ENCODE measurements at regions not wholly inside any gene's neighbourhood (a gene's known extent, or its start where the extent isn't known, plus 50 kb on each side); places are given as distances from the start of the nearest gene placed in this dataset.

DNA sequence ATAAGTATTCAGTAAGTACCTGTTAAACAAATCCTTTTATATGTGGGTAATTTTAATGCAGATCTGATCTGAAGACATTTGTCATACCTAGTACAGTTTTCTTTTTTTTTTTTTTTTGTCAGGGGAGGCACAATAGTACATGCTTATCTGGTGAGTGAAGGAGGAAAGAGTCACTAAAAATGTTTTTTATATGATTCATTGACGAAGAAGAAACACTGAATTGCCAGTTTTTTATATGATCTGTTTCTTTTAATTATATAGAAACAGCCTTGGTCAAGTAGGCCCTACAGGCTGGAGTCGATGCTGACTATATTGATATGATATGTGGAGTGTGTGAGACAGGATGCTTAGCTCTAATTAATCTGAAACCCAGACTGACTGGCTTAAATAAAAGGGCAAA is 315.2 kb downstream of the PSAT1 start:
- H3K9me2 ChIP-seq (replicated peaks; ENCODE audit: insufficient read depth, low read length), result no peaks in the 10 kb centered on the region
- H3K4me1 ChIP-seq (ENCODE audit: low read length), result no peaks in the 10 kb centered on the region
- no peak overlapping the region for H3K4me3 ChIP-seq (ENCODE audit: low read length)
- H3K27ac ChIP-seq (ENCODE audit: low read length), result no peak overlapping the region
- H3K4me2 ChIP-seq (ENCODE audit: low read depth, low read length), result no peak overlapping the region
- TF ChIP-seq EZH2 (optimal IDR thresholded peaks at IDR 0.05; ENCODE audit: low read depth, low read length) (no peak), EZH2phosphoT487 (IDR thresholded peaks at IDR 0.05; ENCODE audit: low read length) (no peak)
- TF ChIP-seq, protein P1, sequence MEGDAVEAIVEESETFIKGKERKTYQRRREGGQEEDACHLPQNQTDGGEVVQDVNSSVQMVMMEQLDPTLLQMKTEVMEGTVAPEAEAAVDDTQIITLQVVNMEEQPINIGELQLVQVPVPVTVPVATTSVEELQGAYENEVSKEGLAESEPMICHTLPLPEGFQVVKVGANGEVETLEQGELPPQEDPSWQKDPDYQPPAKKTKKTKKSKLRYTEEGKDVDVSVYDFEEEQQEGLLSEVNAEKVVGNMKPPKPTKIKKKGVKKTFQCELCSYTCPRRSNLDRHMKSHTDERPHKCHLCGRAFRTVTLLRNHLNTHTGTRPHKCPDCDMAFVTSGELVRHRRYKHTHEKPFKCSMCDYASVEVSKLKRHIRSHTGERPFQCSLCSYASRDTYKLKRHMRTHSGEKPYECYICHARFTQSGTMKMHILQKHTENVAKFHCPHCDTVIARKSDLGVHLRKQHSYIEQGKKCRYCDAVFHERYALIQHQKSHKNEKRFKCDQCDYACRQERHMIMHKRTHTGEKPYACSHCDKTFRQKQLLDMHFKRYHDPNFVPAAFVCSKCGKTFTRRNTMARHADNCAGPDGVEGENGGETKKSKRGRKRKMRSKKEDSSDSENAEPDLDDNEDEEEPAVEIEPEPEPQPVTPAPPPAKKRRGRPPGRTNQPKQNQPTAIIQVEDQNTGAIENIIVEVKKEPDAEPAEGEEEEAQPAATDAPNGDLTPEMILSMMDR (IDR thresholded peaks at IDR 0.05; ENCODE audit: low read length), result no peak
- no peak overlapping the region for H3K9ac ChIP-seq (ENCODE audit: low read length)
- no peaks in the 10 kb centered on the region for H3K36me3 ChIP-seq (replicated peaks; ENCODE audit: insufficient read depth, low read length)
- H4K20me1 ChIP-seq (ENCODE audit: insufficient read depth, low read length), result no peaks in the 10 kb centered on the region
- H3K27me3 ChIP-seq (replicated peaks; ENCODE audit: insufficient read depth, low read length), result no peaks in the 10 kb centered on the region
- no peaks in the 10 kb centered on the region for H3K9me3 ChIP-seq (replicated peaks; ENCODE audit: insufficient read depth, low read length)
- no peaks in the 10 kb centered on the region for H3F3A ChIP-seq (ENCODE audit: insufficient read depth, low read length)
- DNase-seq, result no peak
- H3K79me2 ChIP-seq (ENCODE audit: low read length), result no peaks in the 10 kb centered on the region
- no peak overlapping the region for H2AFZ ChIP-seq (ENCODE audit: low read length)

DNA sequence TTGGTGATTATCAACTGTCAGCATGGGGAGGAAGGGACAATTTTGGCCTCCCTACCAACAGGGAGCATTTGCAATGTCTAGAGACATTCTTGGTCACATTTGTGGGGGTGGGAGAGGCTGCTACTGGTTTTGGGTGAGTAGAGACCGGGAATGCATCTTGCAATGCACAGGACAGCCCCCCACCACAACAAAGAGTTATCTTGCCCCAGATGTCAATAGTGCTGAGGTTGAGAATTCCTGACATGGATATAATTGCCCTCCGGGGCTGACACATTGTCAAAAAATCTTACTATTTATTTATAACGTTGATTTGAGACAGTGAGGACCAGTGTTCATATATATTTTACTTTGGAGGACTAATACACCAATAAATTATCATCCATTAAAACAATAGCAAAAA is 316.1 kb downstream of the PSAT1 start:
- H3K4me3 ChIP-seq (ENCODE audit: low read length), result no peak overlapping the region
- no peak overlapping the region for H3K4me2 ChIP-seq (ENCODE audit: low read depth, low read length)
- H2AFZ ChIP-seq (ENCODE audit: low read length), result no peak overlapping the region
- H4K20me1 ChIP-seq (ENCODE audit: insufficient read depth, low read length), result no peaks in the 10 kb centered on the region
- DNase-seq, result no peak
- H3K4me1 ChIP-seq (ENCODE audit: low read length), result no peaks in the 10 kb centered on the region
- no peak overlapping the region for H3K27ac ChIP-seq (ENCODE audit: low read length)
- H3K27me3 ChIP-seq (replicated peaks; ENCODE audit: insufficient read depth, low read length), result no peaks in the 10 kb centered on the region
- no peaks in the 10 kb centered on the region for H3K9me2 ChIP-seq (replicated peaks; ENCODE audit: insufficient read depth, low read length)
- H3K9me3 ChIP-seq (replicated peaks; ENCODE audit: insufficient read depth, low read length), result no peaks in the 10 kb centered on the region
- no peaks in the 10 kb centered on the region for H3K79me2 ChIP-seq (ENCODE audit: low read length)
- no peaks in the 10 kb centered on the region for H3F3A ChIP-seq (ENCODE audit: insufficient read depth, low read length)
- H3K36me3 ChIP-seq (replicated peaks; ENCODE audit: insufficient read depth, low read length), result no peaks in the 10 kb centered on the region
- H3K9ac ChIP-seq (ENCODE audit: low read length), result no peak overlapping the region
- TF ChIP-seq, protein P1 (IDR thresholded peaks at IDR 0.05; ENCODE audit: low read length), result no peak
- TF ChIP-seq EZH2phosphoT487 (IDR thresholded peaks at IDR 0.05; ENCODE audit: low read length) (no peak), EZH2 (optimal IDR thresholded peaks at IDR 0.05; ENCODE audit: low read depth, low read length) (no peak)

DNA sequence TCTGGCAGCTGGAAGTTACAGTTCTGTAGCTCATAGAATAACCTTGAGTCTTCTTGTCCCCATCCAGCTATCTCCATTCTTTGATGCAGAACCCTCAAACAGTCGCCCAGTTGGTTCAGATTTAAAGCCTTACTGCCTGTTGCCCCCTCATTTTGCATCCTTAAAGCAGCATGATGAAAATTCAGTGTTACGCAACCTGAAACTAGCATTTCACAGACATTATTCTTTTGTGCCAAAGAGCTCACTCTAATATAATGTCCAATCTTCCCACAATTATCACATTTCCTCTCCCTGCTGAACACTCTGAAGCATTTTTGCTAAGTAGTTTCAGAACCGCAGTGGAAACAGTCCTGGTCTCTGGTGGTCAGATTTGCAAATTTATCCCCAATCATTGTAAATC is 318.0 kb downstream of the PSAT1 start:
- Histone ChIP-seq H3K9ac (ENCODE audit: low read length) (no peak overlapping the region), H3K4me3 (ENCODE audit: low read length) (no peak overlapping the region), H4K20me1 (ENCODE audit: insufficient read depth, low read length) (no peaks in the 10 kb centered on the region), H2AFZ (ENCODE audit: low read length) (no peak overlapping the region), H3K4me2 (ENCODE audit: low read depth, low read length) (no peak overlapping the region), H3K9me2 (replicated peaks; ENCODE audit: insufficient read depth, low read length) (no peaks in the 10 kb centered on the region), H3K4me1 (ENCODE audit: low read length) (no peaks in the 10 kb centered on the region), H3K27me3 (replicated peaks; ENCODE audit: insufficient read depth, low read length) (no peaks in the 10 kb centered on the region), H3K79me2 (ENCODE audit: low read length) (no peaks in the 10 kb centered on the region), H3K27ac (ENCODE audit: low read length) (no peak overlapping the region), H3K36me3 (replicated peaks; ENCODE audit: insufficient read depth, low read length) (no peaks in the 10 kb centered on the region), H3K9me3 (replicated peaks; ENCODE audit: insufficient read depth, low read length) (no peaks in the 10 kb centered on the region), H3F3A (ENCODE audit: insufficient read depth, low read length) (no peaks in the 10 kb centered on the region)
- TF ChIP-seq EZH2phosphoT487 (IDR thresholded peaks at IDR 0.05; ENCODE audit: low read length) (no peak), EZH2 (optimal IDR thresholded peaks at IDR 0.05; ENCODE audit: low read depth, low read length) (no peak)
- TF ChIP-seq, protein P1 (IDR thresholded peaks at IDR 0.05; ENCODE audit: low read length), result no peak
- DNase-seq, result no peak
